ENCODE measurements at regions not wholly inside any gene's neighbourhood (a gene's known extent, or its start where the extent isn't known, plus 50 kb on each side); places are given as distances from the start of the nearest gene placed in this dataset.
"Not testable (repeated sequence)": the region's sequence is repeated elsewhere in the genome, so short reads cannot be mapped to it uniquely, and the experiment has no call there.

GRCh38 chr22:15772337-15772736 lies 82.5 kb downstream of the POTEH start:
- TF ChIP-seq POLR2AphosphoS5, CTCF, POLR2A (IDR thresholded peaks at IDR 0.05): not testable (repeated sequence)
